ENCODE measurements at regions not wholly inside any gene's neighbourhood (a gene's known extent, or its start where the extent isn't known, plus 50 kb on each side); places are given as distances from the start of the nearest gene placed in this dataset.

- Histone ChIP-seq H3K36me3 (replicated peaks in 1 of 2; ENCODE audit: control insufficient read depth in 2 of 2, insufficient read depth in 2 of 2, low read length in 2 of 2) (no peaks in the 10 kb centered on the region), H2AK5ac (ENCODE audit: low read depth, low read length) (no peak overlapping the region), H4K91ac (ENCODE audit: low read depth, low read length, poor library complexity) (no peak overlapping the region), H3K27me3 (ENCODE audit: control insufficient read depth in 3 of 3, insufficient read depth in 3 of 3, low read depth in 1 of 3, low read length in 3 of 3) (no peaks in the 10 kb centered on the region), H3K9ac (ENCODE audit: low read depth, low read length, poor library complexity) (no peak overlapping the region), H3K4ac (ENCODE audit: low read length) (no peak overlapping the region), H2BK120ac (ENCODE audit: low read depth, low read length) (no peak overlapping the region), H2BK12ac (ENCODE audit: low read length) (no peak overlapping the region), H3K18ac (ENCODE audit: low read length) (no peak overlapping the region), H2AFZ (ENCODE audit: low read length) (no peak overlapping the region), H3K4me2 (ENCODE audit: insufficient read depth, low read length, poor library complexity, severe bottlenecking) (no peak overlapping the region), H2BK15ac (ENCODE audit: low read length) (no peak overlapping the region), H3K14ac (ENCODE audit: low read length) (no peak overlapping the region), H3K23ac (ENCODE audit: low read depth, low read length, poor library complexity) (no peak overlapping the region), H3K27ac (replicated peaks; ENCODE audit: low read length) (no peak overlapping the region), H2BK5ac (ENCODE audit: low read length) (no peak overlapping the region), H4K8ac (ENCODE audit: low read depth, low read length) (no peak overlapping the region), H3K79me1 (ENCODE audit: low read depth, low read length) (no peaks in the 10 kb centered on the region), H3K4me3 (ENCODE audit: low read length in 2 of 2) (no peak overlapping the region), H3K9me3 (replicated peaks in 1 of 2; ENCODE audit: control insufficient read depth in 2 of 2, insufficient read depth in 1 of 2, low read depth in 1 of 2, low read length in 2 of 2) (no peaks in the 10 kb centered on the region), H3K4me1 (ENCODE audit: control insufficient read depth in 2 of 2, insufficient read depth in 1 of 2, low read depth in 1 of 2, low read length in 2 of 2) (peaks cover 0 to 1% of the 10 kb centered on the region in 2 donors)
- no CpG with 5 or more reads among the region's 5 CpGs for WGBS, 2 donors (ENCODE audit: extremely low coverage in 2 of 2, insufficient read length in 2 of 2, insufficient replicate concordance in 1 of 2)
- DNase-seq (ENCODE audit: low spot score): no peak
Measured at GRCh38 chr9:87247097-87247496, 250.6 kb upstream of the DAPK1 start.

GRCh38 chr9:87249029-87249428 lies 248.6 kb upstream of the DAPK1 start:
- H4K91ac ChIP-seq (ENCODE audit: low read depth, low read length, poor library complexity): no peak overlapping the region
- no peak overlapping the region for H3K14ac ChIP-seq (ENCODE audit: low read length)
- no peak overlapping the region for H2BK15ac ChIP-seq (ENCODE audit: low read length)
- H3K27me3 ChIP-seq (ENCODE audit: control insufficient read depth in 3 of 3, insufficient read depth in 3 of 3, low read depth in 1 of 3, low read length in 3 of 3): no peaks in the 10 kb centered on the region
- DNase-seq (ENCODE audit: low spot score): no peak
- no peak overlapping the region for H2AK5ac ChIP-seq (ENCODE audit: low read depth, low read length)
- no peak overlapping the region for H2BK120ac ChIP-seq (ENCODE audit: low read depth, low read length)
- no peak overlapping the region for H3K4me3 ChIP-seq (ENCODE audit: low read length in 2 of 2)
- no peak overlapping the region for H3K4me2 ChIP-seq (ENCODE audit: insufficient read depth, low read length, poor library complexity, severe bottlenecking)
- H4K8ac ChIP-seq (ENCODE audit: low read depth, low read length): no peak overlapping the region
- H3K23ac ChIP-seq (ENCODE audit: low read depth, low read length, poor library complexity): no peak overlapping the region
- peaks cover 0 to 1% of the 10 kb centered on the region in 2 donors for H3K9me3 ChIP-seq (replicated peaks in 1 of 2; ENCODE audit: control insufficient read depth in 2 of 2, insufficient read depth in 1 of 2, low read depth in 1 of 2, low read length in 2 of 2)
- no peaks in the 10 kb centered on the region for H3K36me3 ChIP-seq (replicated peaks in 1 of 2; ENCODE audit: control insufficient read depth in 2 of 2, insufficient read depth in 2 of 2, low read length in 2 of 2)
- no peak overlapping the region for H3K9ac ChIP-seq (ENCODE audit: low read depth, low read length, poor library complexity)
- H3K18ac ChIP-seq (ENCODE audit: low read length): no peak overlapping the region
- H3K4ac ChIP-seq (ENCODE audit: low read length): no peak overlapping the region
- H3K79me1 ChIP-seq (ENCODE audit: low read depth, low read length): no peaks in the 10 kb centered on the region
- WGBS, 2 donors (ENCODE audit: extremely low coverage in 2 of 2, insufficient read length in 2 of 2, insufficient replicate concordance in 1 of 2): no CpG with 5 or more reads among the region's 3 CpGs
- H3K27ac ChIP-seq (replicated peaks; ENCODE audit: low read length): no peak overlapping the region
- no peak overlapping the region for H2AFZ ChIP-seq (ENCODE audit: low read length)
- no peak overlapping the region for H2BK12ac ChIP-seq (ENCODE audit: low read length)
- peaks cover 0 to 1% of the 10 kb centered on the region in 2 donors for H3K4me1 ChIP-seq (ENCODE audit: control insufficient read depth in 2 of 2, insufficient read depth in 1 of 2, low read depth in 1 of 2, low read length in 2 of 2)
- H2BK5ac ChIP-seq (ENCODE audit: low read length): no peak overlapping the region

- no peak overlapping the region for H3K4ac ChIP-seq (ENCODE audit: low read length)
- no peak overlapping the region for H3K4me3 ChIP-seq (ENCODE audit: low read length in 2 of 2)
- H2AFZ ChIP-seq (ENCODE audit: low read length): no peak overlapping the region
- no peaks in the 10 kb centered on the region for H3K79me1 ChIP-seq (ENCODE audit: low read depth, low read length)
- H2AK5ac ChIP-seq (ENCODE audit: low read depth, low read length): no peak overlapping the region
- H3K27me3 ChIP-seq (ENCODE audit: control insufficient read depth in 3 of 3, insufficient read depth in 3 of 3, low read depth in 1 of 3, low read length in 3 of 3): no peaks in the 10 kb centered on the region
- no peak overlapping the region for H3K23ac ChIP-seq (ENCODE audit: low read depth, low read length, poor library complexity)
- no CpG with 5 or more reads among the region's 1 CpG for WGBS, 2 donors (ENCODE audit: extremely low coverage in 2 of 2, insufficient read length in 2 of 2, insufficient replicate concordance in 1 of 2)
- no peak overlapping the region for H2BK12ac ChIP-seq (ENCODE audit: low read length)
- H3K4me1 ChIP-seq (ENCODE audit: control insufficient read depth in 2 of 2, insufficient read depth in 1 of 2, low read depth in 1 of 2, low read length in 2 of 2): peaks cover 0 to 1% of the 10 kb centered on the region in 2 donors
- no peak overlapping the region for H2BK15ac ChIP-seq (ENCODE audit: low read length)
- no peak overlapping the region for H2BK5ac ChIP-seq (ENCODE audit: low read length)
- no peaks in the 10 kb centered on the region for H3K36me3 ChIP-seq (replicated peaks in 1 of 2; ENCODE audit: control insufficient read depth in 2 of 2, insufficient read depth in 2 of 2, low read length in 2 of 2)
- no peak overlapping the region for H3K14ac ChIP-seq (ENCODE audit: low read length)
- no peak overlapping the region for H3K18ac ChIP-seq (ENCODE audit: low read length)
- no peak overlapping the region for H3K27ac ChIP-seq (replicated peaks; ENCODE audit: low read length)
- no peak overlapping the region for H4K91ac ChIP-seq (ENCODE audit: low read depth, low read length, poor library complexity)
- DNase-seq (ENCODE audit: low spot score): no peak
- peaks cover 0 to 1% of the 10 kb centered on the region in 2 donors for H3K9me3 ChIP-seq (replicated peaks in 1 of 2; ENCODE audit: control insufficient read depth in 2 of 2, insufficient read depth in 1 of 2, low read depth in 1 of 2, low read length in 2 of 2)
- H4K8ac ChIP-seq (ENCODE audit: low read depth, low read length): no peak overlapping the region
- H3K9ac ChIP-seq (ENCODE audit: low read depth, low read length, poor library complexity): no peak overlapping the region
- no peak overlapping the region for H3K4me2 ChIP-seq (ENCODE audit: insufficient read depth, low read length, poor library complexity, severe bottlenecking)
- H2BK120ac ChIP-seq (ENCODE audit: low read depth, low read length): no peak overlapping the region
Measured at GRCh38 chr9:87250205-87250604, 247.5 kb upstream of the DAPK1 start.

- no peak overlapping the region for H2BK15ac ChIP-seq (ENCODE audit: low read length)
- no peak for DNase-seq (ENCODE audit: low spot score)
- H2BK5ac ChIP-seq (ENCODE audit: low read length): no peak overlapping the region
- no peak overlapping the region for H2BK12ac ChIP-seq (ENCODE audit: low read length)
- no peak overlapping the region for H3K4me3 ChIP-seq (ENCODE audit: low read length in 2 of 2)
- H3K4me1 ChIP-seq (ENCODE audit: control insufficient read depth in 2 of 2, insufficient read depth in 1 of 2, low read depth in 1 of 2, low read length in 2 of 2): no peaks in the 10 kb centered on the region
- no peak overlapping the region for H3K18ac ChIP-seq (ENCODE audit: low read length)
- H4K8ac ChIP-seq (ENCODE audit: low read depth, low read length): no peak overlapping the region
- WGBS, 2 donors (ENCODE audit: extremely low coverage in 2 of 2, insufficient read length in 2 of 2, insufficient replicate concordance in 1 of 2): no CpG with 5 or more reads among the region's 11 CpGs
- H2AK5ac ChIP-seq (ENCODE audit: low read depth, low read length): no peak overlapping the region
- H3K36me3 ChIP-seq (replicated peaks in 1 of 2; ENCODE audit: control insufficient read depth in 2 of 2, insufficient read depth in 2 of 2, low read length in 2 of 2): no peaks in the 10 kb centered on the region
- H3K4me2 ChIP-seq (ENCODE audit: insufficient read depth, low read length, poor library complexity, severe bottlenecking): no peak overlapping the region
- no peak overlapping the region for H4K91ac ChIP-seq (ENCODE audit: low read depth, low read length, poor library complexity)
- H3K9ac ChIP-seq (ENCODE audit: low read depth, low read length, poor library complexity): no peak overlapping the region
- H2AFZ ChIP-seq (ENCODE audit: low read length): no peak overlapping the region
- no peak overlapping the region for H3K23ac ChIP-seq (ENCODE audit: low read depth, low read length, poor library complexity)
- no peak overlapping the region for H3K14ac ChIP-seq (ENCODE audit: low read length)
- H2BK120ac ChIP-seq (ENCODE audit: low read depth, low read length): no peak overlapping the region
- H3K9me3 ChIP-seq (replicated peaks in 1 of 2; ENCODE audit: control insufficient read depth in 2 of 2, insufficient read depth in 1 of 2, low read depth in 1 of 2, low read length in 2 of 2): peaks cover 0 to 1% of the 10 kb centered on the region in 2 donors
- H3K27ac ChIP-seq (replicated peaks; ENCODE audit: low read length): no peak overlapping the region
- H3K27me3 ChIP-seq (ENCODE audit: control insufficient read depth in 3 of 3, insufficient read depth in 3 of 3, low read depth in 1 of 3, low read length in 3 of 3): no peaks in the 10 kb centered on the region
- H3K79me1 ChIP-seq (ENCODE audit: low read depth, low read length): no peaks in the 10 kb centered on the region
- H3K4ac ChIP-seq (ENCODE audit: low read length): no peak overlapping the region
Measured at GRCh38 chr9:87255431-87256155, 242.1 kb upstream of the DAPK1 start.

Data from neuronal stem cell (in vitro differentiated cells).